ENCODE measurements at regions not wholly inside any gene's neighbourhood (a gene's known extent, or its start where the extent isn't known, plus 50 kb on each side); places are given as distances from the start of the nearest gene placed in this dataset.
A peak's percentile ranks its signal among the peaks of the same experiment; 100 is the strongest.
"Not testable (repeated sequence)": the region's sequence is repeated elsewhere in the genome, so short reads cannot be mapped to it uniquely, and the experiment has no call there.

GRCh38 chr12:69131077-69131476 lies 108.3 kb upstream of the CPSF6 start:
- no peak for DNase-seq (ENCODE audit: low spot score)

GRCh38 chr12:69136931-69137613 lies 102.3 kb upstream of the CPSF6 start:
- DNase-seq (ENCODE audit: low spot score): no peak

GRCh38 chr12:69141074-69141473 lies 98.3 kb upstream of the CPSF6 start:
- no peak for DNase-seq (ENCODE audit: low spot score)

- DNase-seq (ENCODE audit: low spot score): no peak
These were observed 90.1 kb upstream of the CPSF6 start for GRCh38 chr12:69149270-69149669.

GRCh38 chr12:69150083-69150795 lies 89.1 kb upstream of the CPSF6 start:
- no peak for DNase-seq (ENCODE audit: low spot score)

- DNase-seq (ENCODE audit: low spot score): no peak
These were observed 88.6 kb upstream of the CPSF6 start for GRCh38 chr12:69150796-69151127.

GRCh38 chr12:69151254-69151764 lies 88.1 kb upstream of the CPSF6 start:
- no peak for DNase-seq (ENCODE audit: low spot score)

- no peak for DNase-seq (ENCODE audit: low spot score)
These were observed 84.6 kb upstream of the CPSF6 start for GRCh38 chr12:69154585-69155363.

- peak; percentile 73 for DNase-seq (ENCODE audit: low spot score)
These were observed 82.2 kb upstream of the CPSF6 start for GRCh38 chr12:69157023-69157655.

- no peak for DNase-seq (ENCODE audit: low spot score)
These were observed 77.5 kb upstream of the CPSF6 start for GRCh38 chr12:69161829-69162228.

GRCh38 chr12:69163681-69164362 lies 75.5 kb upstream of the CPSF6 start:
- no peak for DNase-seq (ENCODE audit: low spot score)

GRCh38 chr12:69167648-69168165 lies 71.7 kb upstream of the CPSF6 start:
- DNase-seq (ENCODE audit: low spot score): no peak

GRCh38 chr12:69168363-69168762 lies 71.0 kb upstream of the CPSF6 start:
- DNase-seq (ENCODE audit: low spot score): no peak

- no peak for DNase-seq (ENCODE audit: low spot score)
These were observed 70.5 kb upstream of the CPSF6 start for GRCh38 chr12:69168828-69169227.

GRCh38 chr12:69170293-69170692 lies 69.1 kb upstream of the CPSF6 start:
- no peak for DNase-seq (ENCODE audit: low spot score)

GRCh38 chr12:69171881-69172280 lies 67.5 kb upstream of the CPSF6 start:
- no peak for DNase-seq (ENCODE audit: low spot score)

- DNase-seq (ENCODE audit: low spot score): no peak
These were observed 66.9 kb upstream of the CPSF6 start for GRCh38 chr12:69172491-69172890.

GRCh38 chr12:69173368-69173767 lies 66.0 kb upstream of the CPSF6 start:
- DNase-seq (ENCODE audit: low spot score): no peak

- DNase-seq (ENCODE audit: low spot score): no peak
These were observed 59.6 kb upstream of the CPSF6 start for GRCh38 chr12:69179786-69180185.

GRCh38 chr12:69187572-69187971 lies 51.8 kb upstream of the CPSF6 start:
- not testable (repeated sequence) for DNase-seq (ENCODE audit: low spot score)

GRCh38 chr12:69189378-69189978 lies 49.9 kb upstream of the CPSF6 start:
- DNase-seq (ENCODE audit: low spot score): no peak

Data from left forelimb (tissue), 1 donor.